ENCODE measurements at regions not wholly inside any gene's neighbourhood (a gene's known extent, or its start where the extent isn't known, plus 50 kb on each side); places are given as distances from the start of the nearest gene placed in this dataset.

DNA sequence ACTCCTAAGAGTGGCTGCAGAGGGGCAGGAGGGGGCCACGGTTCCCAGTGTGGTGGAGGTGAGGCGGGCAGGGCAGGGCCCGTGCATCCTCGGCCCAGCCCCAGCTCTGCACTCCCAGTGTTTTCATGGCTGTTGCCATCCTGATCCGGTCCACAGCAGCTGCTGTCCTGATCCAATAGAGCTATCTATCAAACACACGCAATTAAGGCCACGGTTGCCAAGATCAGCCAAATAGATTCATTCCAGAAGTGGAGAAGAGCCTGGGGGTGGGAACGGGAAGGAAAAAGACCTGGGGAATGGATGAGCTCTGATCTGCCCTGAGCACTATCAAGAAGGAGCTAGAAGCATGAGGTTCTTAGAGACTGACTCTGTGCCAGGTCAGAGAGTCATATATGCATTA lies 160.9 kb upstream of the SYT13 start:
- TF ChIP-seq, protein P1, sequence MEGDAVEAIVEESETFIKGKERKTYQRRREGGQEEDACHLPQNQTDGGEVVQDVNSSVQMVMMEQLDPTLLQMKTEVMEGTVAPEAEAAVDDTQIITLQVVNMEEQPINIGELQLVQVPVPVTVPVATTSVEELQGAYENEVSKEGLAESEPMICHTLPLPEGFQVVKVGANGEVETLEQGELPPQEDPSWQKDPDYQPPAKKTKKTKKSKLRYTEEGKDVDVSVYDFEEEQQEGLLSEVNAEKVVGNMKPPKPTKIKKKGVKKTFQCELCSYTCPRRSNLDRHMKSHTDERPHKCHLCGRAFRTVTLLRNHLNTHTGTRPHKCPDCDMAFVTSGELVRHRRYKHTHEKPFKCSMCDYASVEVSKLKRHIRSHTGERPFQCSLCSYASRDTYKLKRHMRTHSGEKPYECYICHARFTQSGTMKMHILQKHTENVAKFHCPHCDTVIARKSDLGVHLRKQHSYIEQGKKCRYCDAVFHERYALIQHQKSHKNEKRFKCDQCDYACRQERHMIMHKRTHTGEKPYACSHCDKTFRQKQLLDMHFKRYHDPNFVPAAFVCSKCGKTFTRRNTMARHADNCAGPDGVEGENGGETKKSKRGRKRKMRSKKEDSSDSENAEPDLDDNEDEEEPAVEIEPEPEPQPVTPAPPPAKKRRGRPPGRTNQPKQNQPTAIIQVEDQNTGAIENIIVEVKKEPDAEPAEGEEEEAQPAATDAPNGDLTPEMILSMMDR (IDR thresholded peaks at IDR 0.05; ENCODE audit: low read depth, low read length), result no peak
- no peak for DNase-seq (ENCODE audit: extremely low read depth, low read depth)

DNA sequence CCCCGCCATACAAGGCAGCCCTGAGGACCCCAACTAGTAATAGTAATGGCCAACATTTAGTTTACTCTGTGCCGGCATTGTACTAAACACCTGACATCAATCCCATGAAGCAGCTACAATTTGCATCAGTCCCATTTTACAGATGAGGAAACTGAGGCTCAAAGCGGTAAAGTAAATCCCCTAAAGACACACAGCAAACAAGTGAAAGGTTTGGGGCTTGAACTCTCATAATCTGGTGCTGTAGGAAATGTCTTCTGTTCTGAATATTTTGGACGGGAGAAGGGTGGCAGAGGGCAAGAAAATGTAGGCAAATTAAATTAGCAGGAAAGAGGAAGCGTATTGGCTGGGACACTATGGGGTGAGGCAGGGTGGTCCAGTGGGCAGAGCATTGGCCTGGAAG lies 160.3 kb upstream of the SYT13 start:
- DNase-seq (ENCODE audit: extremely low read depth, low read depth), result no peak
- TF ChIP-seq, protein P1 (IDR thresholded peaks at IDR 0.05; ENCODE audit: low read depth, low read length), result no peak

DNA sequence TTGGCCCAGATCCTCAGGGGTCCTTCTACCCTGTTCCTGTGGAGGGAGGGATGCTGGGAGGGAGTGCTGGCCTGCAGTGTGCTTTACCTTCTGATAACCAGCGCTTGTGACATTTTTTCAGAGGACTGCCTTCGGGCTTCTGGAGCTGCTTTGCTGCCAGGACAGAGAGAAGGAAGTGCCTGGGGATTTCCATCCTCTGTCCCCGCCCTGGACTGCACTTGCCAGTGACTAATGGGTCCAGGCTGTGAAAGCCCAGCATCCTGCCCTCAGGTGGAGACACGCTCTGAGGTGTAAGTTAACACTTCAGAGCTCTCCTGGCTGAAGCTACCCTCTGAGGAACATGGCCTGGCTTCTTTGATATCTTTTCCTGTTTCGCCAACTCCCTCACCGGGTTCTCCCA lies 158.7 kb upstream of the SYT13 start:
- DNase-seq (ENCODE audit: extremely low read depth, low read depth), result no peak
- TF ChIP-seq, protein P1 (IDR thresholded peaks at IDR 0.05; ENCODE audit: low read depth, low read length), result no peak

DNA sequence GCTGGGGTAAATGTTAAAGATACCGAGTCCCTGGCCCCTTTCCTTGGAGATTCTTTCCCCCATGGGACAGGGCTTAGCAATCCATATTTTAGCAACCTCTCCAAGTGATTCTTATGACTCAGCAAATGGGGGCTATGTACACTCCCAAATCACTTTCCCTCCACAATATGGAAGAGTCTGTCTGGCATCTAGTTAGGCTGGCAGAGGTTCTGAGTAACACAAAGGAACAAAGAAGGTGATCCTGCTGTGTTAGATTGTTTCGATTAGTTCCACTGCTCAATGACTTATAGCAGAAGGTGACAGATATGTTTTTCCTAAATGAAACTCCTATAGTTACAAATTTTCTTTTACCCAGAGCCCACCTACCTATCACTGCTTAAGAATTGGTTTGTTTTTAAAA lies 154.0 kb upstream of the SYT13 start:
- TF ChIP-seq, protein P1 (IDR thresholded peaks at IDR 0.05; ENCODE audit: low read depth, low read length), result no peak
- DNase-seq (ENCODE audit: extremely low read depth, low read depth), result no peak

DNA sequence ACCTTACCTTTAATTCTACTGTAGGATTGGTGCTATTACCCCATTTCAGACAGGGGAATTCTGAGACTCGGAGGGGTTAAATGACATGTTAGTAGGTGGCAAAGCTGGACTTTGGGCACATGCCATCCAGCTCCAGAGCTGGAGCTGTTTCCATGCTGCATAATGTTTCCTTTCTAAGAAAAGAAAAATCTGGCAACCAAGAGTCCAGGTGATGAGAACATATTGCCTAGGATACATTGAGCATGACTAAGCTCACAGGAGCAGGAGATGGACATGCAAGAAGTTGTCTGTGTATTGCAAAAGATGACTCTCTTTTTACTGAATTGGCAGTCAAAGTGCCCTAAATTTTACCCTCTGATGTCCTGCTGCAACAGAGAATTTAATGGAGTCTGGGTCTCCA lies 150.8 kb upstream of the SYT13 start:
- TF ChIP-seq, protein P1 (IDR thresholded peaks at IDR 0.05; ENCODE audit: low read depth, low read length), result no peak
- DNase-seq (ENCODE audit: extremely low read depth, low read depth), result no peak

DNA sequence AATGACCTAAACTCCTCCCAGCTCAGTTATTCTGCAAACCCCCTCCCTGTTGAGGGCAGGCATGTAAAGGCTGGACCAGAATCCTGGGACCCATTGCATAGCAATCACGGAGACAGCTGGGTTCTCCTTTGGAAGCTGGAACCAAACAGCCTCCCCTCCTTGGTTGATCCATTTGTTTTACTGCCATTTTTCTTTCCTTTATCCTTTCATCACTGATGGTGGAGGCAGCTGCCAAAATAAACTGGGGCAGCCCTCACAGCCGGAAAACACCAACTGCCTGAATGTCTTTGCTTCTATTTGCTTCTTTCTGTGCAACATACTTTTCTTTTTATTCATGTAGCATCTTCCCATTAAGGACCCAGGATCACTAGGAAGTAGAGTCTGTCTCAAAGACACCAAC lies 150.0 kb upstream of the SYT13 start:
- TF ChIP-seq, protein P1 (IDR thresholded peaks at IDR 0.05; ENCODE audit: low read depth, low read length), result no peak
- no peak for DNase-seq (ENCODE audit: extremely low read depth, low read depth)

DNA sequence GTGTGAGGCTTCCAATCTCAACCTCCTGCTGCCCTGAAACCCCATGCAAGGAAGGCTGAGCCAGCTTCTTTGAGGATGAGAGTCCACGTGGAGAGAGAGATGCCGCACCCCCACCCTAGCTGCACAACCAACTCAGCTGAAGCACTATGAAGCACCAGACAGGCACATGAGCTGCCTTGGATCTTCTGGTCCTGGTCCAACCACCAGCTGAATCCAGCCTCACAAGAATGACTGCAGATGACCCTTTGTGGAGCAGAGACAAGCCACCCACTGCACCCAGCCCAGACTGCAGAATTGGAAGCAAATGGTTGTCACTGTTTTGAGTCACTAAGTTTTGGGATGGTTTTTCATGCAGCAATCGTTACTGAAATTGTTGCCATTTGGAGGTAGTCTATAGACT lies 149.6 kb upstream of the SYT13 start:
- TF ChIP-seq, protein P1 (IDR thresholded peaks at IDR 0.05; ENCODE audit: low read depth, low read length), result no peak
- DNase-seq (ENCODE audit: extremely low read depth, low read depth), result no peak
